Astrocyte of the spinal cord (primary cell): ENCODE measurements at regions not wholly inside any gene's neighbourhood (a gene's known extent, or its start where the extent isn't known, plus 50 kb on each side); places are given as distances from the start of the nearest gene placed in this dataset.

Experiments used
- DNase-seq: peaks from one replicate; pipeline ENCODE4 v3.0.0; 2011; ENCODE audit warnings: low read depth, low spot score
- H3K4me3 ChIP-seq: 2 replicates; pipeline ENCODE4 v1.5.1; 2011; ENCODE audit warnings: low read depth, mild to moderate bottlenecking, low read length, moderate library complexity
- CTCF ChIP-seq: IDR thresholded peaks from 2 replicates; pipeline ENCODE4 v1.5.1; 2012; ENCODE audit warnings: low read depth, mild to moderate bottlenecking, low read length, inconsistent platforms
- in situ Hi-C: cut with HindIII; loops from 2 replicates; pipeline ENCODE4 v1.10.0; 2017; ENCODE audit warnings: low sequenced_read_pairs

- no peak for TF ChIP-seq CTCF
- in situ Hi-C loops: no loop called here
- DNase-seq: no peak
These were observed 379.4 kb upstream of the SEMA3D start for GRCh38 chr7:85566095-85566794.

GRCh38 chr7:85565276-85565675, 378.4 kb upstream of the SEMA3D start:
- no peak for TF ChIP-seq CTCF
- H3K4me3 ChIP-seq: no peak overlapping the region
- DNase-seq: no peak
- in situ Hi-C loops: no loop called here

More at GRCh38 chr7:85566095-85566794, 379.4 kb upstream of the SEMA3D start:
- H3K4me3 ChIP-seq: no peak overlapping the region

GRCh38 chr7:85564861-85565260, 378.0 kb upstream of the SEMA3D start:
- in situ Hi-C loops: no loop called here
- no peak for DNase-seq
- no peak for TF ChIP-seq CTCF
- H3K4me3 ChIP-seq: no peak overlapping the region

- no peak overlapping the region for H3K4me3 ChIP-seq
- in situ Hi-C loops: no loop called here
- DNase-seq: no peak
- no peak for TF ChIP-seq CTCF
These were observed 374.9 kb upstream of the SEMA3D start for GRCh38 chr7:85561706-85562105.

- H3K4me3 ChIP-seq: no peak overlapping the region
- DNase-seq: peak; percentile 80
- peak; percentile 60 for TF ChIP-seq CTCF
- in situ Hi-C loops: no loop called here
These were observed 367.7 kb upstream of the SEMA3D start for GRCh38 chr7:85554236-85555178.

GRCh38 chr7:85535974-85536729, 349.3 kb upstream of the SEMA3D start:
- no peak overlapping the region for H3K4me3 ChIP-seq
- DNase-seq: no peak
- in situ Hi-C loops: no loop called here
- no peak for TF ChIP-seq CTCF
